ENCODE measurements at regions not wholly inside any gene's neighbourhood (a gene's known extent, or its start where the extent isn't known, plus 50 kb on each side); places are given as distances from the start of the nearest gene placed in this dataset.
"Not testable (repeated sequence)": the region's sequence is repeated elsewhere in the genome, so short reads cannot be mapped to it uniquely, and the experiment has no call there.

- H4K20me1 ChIP-seq: no peaks in the 10 kb centered on the region
- no peak for TF ChIP-seq Cebpa-rat (IDR thresholded peaks at IDR 0.05)
- H3K27ac ChIP-seq: no peak overlapping the region
- peaks cover 43 to 66% (median 52%) of the 10 kb centered on the region in 11 experiments for H3K9me3 ChIP-seq (replicated peaks in 1 of 11)
- no peak overlapping the region for H3K9ac ChIP-seq
- H3K4me2 ChIP-seq: no peak overlapping the region
- no peaks in the 10 kb centered on the region for H3K4me1 ChIP-seq
- no peaks in the 10 kb centered on the region for H3K36me3 ChIP-seq
- peak overlapping the region in 1 of 10 experiments; percentile 7; a peak in 2 of 20 replicates for H3K4me3 ChIP-seq
- H3K27me3 ChIP-seq: no peaks in the 10 kb centered on the region
Observed at GRCh38 chr20:29743101-29743931, 1514.1 kb upstream of the DEFB115 start.

- Histone ChIP-seq H3K9me3 (replicated peaks in 1 of 11) (peaks cover 42 to 60% (median 48%) of the 10 kb centered on the region in 11 experiments), H3K36me3 (no peaks in the 10 kb centered on the region)
- no peak for TF ChIP-seq Cebpa-rat (IDR thresholded peaks at IDR 0.05)
Observed at GRCh38 chr20:29744071-29744470, 1513.4 kb upstream of the DEFB115 start.

GRCh38 chr20:29745534-29746245, 1511.8 kb upstream of the DEFB115 start:
- H3K9ac ChIP-seq, H3K4me2 ChIP-seq, H3K27ac ChIP-seq, H3K36me3 ChIP-seq, H3K4me3 ChIP-seq, H4K20me1 ChIP-seq, H3K4me1 ChIP-seq, H3K27me3 ChIP-seq: not testable (repeated sequence)
- peaks cover 39 to 49% (median 40%) of the 10 kb centered on the region in 11 experiments for H3K9me3 ChIP-seq (replicated peaks in 1 of 11)

More at GRCh38 chr20:29744071-29744470, 1513.4 kb upstream of the DEFB115 start:
- H3K4me1 ChIP-seq: no peaks in the 10 kb centered on the region
- no peak overlapping the region for H3K4me2 ChIP-seq
- H4K20me1 ChIP-seq: no peaks in the 10 kb centered on the region
- H3K9ac ChIP-seq: no peak overlapping the region
- no peaks in the 10 kb centered on the region for H3K27me3 ChIP-seq
- H3K27ac ChIP-seq: no peak overlapping the region
- peak overlapping the region in 1 of 10 experiments; percentile 7; a peak in 1 of 20 replicates for H3K4me3 ChIP-seq

GRCh38 chr20:29750268-29750899, 1507.1 kb upstream of the DEFB115 start:
- H3K9ac ChIP-seq: no peak overlapping the region
- H3K9me3 ChIP-seq (replicated peaks in 1 of 11): peaks cover 0 to 13% (median 4%) of the 10 kb centered on the region in 11 experiments; a peak in 7 of 22 replicates
- H3K4me2 ChIP-seq: no peak overlapping the region
- no peaks in the 10 kb centered on the region for H3K27me3 ChIP-seq
- TF ChIP-seq Cebpa-rat (IDR thresholded peaks at IDR 0.05): no peak
- no peak overlapping the region for H3K27ac ChIP-seq
- H3K36me3 ChIP-seq: no peaks in the 10 kb centered on the region
- no peaks in the 10 kb centered on the region for H4K20me1 ChIP-seq
- no peaks in the 10 kb centered on the region for H3K4me1 ChIP-seq
- H3K4me3 ChIP-seq: no peak overlapping the region

- H4K20me1 ChIP-seq; H3K4me3 ChIP-seq; H3K27ac ChIP-seq; H3K27me3 ChIP-seq; H3K4me1 ChIP-seq; H3K9me3 ChIP-seq (replicated peaks in 1 of 11); H3K9ac ChIP-seq; H3K4me2 ChIP-seq; H3K36me3 ChIP-seq: not testable (repeated sequence)
Observed at GRCh38 chr20:29752644-29753425, 1504.6 kb upstream of the DEFB115 start.

GRCh38 chr20:29753426-29753746, 1504.1 kb upstream of the DEFB115 start:
- H3K9me3 ChIP-seq (replicated peaks in 1 of 11); H3K4me3 ChIP-seq; H3K27me3 ChIP-seq; H3K4me1 ChIP-seq; H3K27ac ChIP-seq; H4K20me1 ChIP-seq; H3K9ac ChIP-seq; H3K4me2 ChIP-seq; H3K36me3 ChIP-seq: not testable (repeated sequence)

GRCh38 chr20:29753879-29754278, 1503.6 kb upstream of the DEFB115 start:
- not testable (repeated sequence) for H3K27me3 ChIP-seq; H3K4me2 ChIP-seq; H3K9ac ChIP-seq; H3K4me3 ChIP-seq; H4K20me1 ChIP-seq; H3K27ac ChIP-seq; H3K9me3 ChIP-seq (replicated peaks in 1 of 11); H3K36me3 ChIP-seq; H3K4me1 ChIP-seq

- not testable (repeated sequence) for H4K20me1 ChIP-seq, H3K4me2 ChIP-seq, H3K27me3 ChIP-seq, H3K27ac ChIP-seq, H3K4me1 ChIP-seq, H3K4me3 ChIP-seq, H3K9ac ChIP-seq, H3K36me3 ChIP-seq
- peaks cover 0 to 11% (median 2%) of the 10 kb centered on the region in 11 experiments; a peak in 4 of 22 replicates for H3K9me3 ChIP-seq (replicated peaks in 1 of 11)
Observed at GRCh38 chr20:29755854-29756498, 1501.5 kb upstream of the DEFB115 start.

- Histone ChIP-seq H3K4me3 (no peak overlapping the region), H4K20me1 (no peaks in the 10 kb centered on the region), H3K9ac (no peak overlapping the region), H3K9me3 (replicated peaks in 1 of 11) (peaks cover 0 to 18% (median 5%) of the 10 kb centered on the region in 11 experiments; a peak in 14 of 22 replicates), H3K4me2 (no peak overlapping the region), H3K27me3 (no peaks in the 10 kb centered on the region), H3K36me3 (no peaks in the 10 kb centered on the region), H3K27ac (no peak overlapping the region), H3K4me1 (no peaks in the 10 kb centered on the region)
- no peak for TF ChIP-seq Cebpa-rat (IDR thresholded peaks at IDR 0.05)
Observed at GRCh38 chr20:29756664-29757063, 1500.8 kb upstream of the DEFB115 start.

GRCh38 chr20:29761621-29762385, 1495.7 kb upstream of the DEFB115 start:
- H3K27me3 ChIP-seq, H3K4me1 ChIP-seq, H3K9ac ChIP-seq, H3K4me3 ChIP-seq, H3K4me2 ChIP-seq, H3K36me3 ChIP-seq, H3K27ac ChIP-seq, H4K20me1 ChIP-seq: not testable (repeated sequence)
- peaks cover 0 to 33% (median 19%) of the 10 kb centered on the region in 11 experiments; a peak in 17 of 22 replicates for H3K9me3 ChIP-seq (replicated peaks in 1 of 11)
